Upper lobe of right lung (tissue), 1 donor: ENCODE measurements at regions not wholly inside any gene's neighbourhood (a gene's known extent, or its start where the extent isn't known, plus 50 kb on each side); places are given as distances from the start of the nearest gene placed in this dataset.
A peak's percentile ranks its signal among the peaks of the same experiment; 100 is the strongest.

Experiments
- ATAC-seq: fragments of 200-7000 bp; cut with Tn5 transposase; one replicate; pipeline ENCODE4 v1.9.1; 2020; ENCODE audit warnings: mild to moderate bottlenecking, moderate library complexity
- DNase-seq: peaks from one replicate; pipeline ENCODE4 v3.0.0-alpha.2; 2020
- H3K27ac ChIP-seq: fragments of 200-600 bp; one replicate; pipeline ENCODE4 v1.8.0; 2022
- H3K27me3 ChIP-seq: fragments of 200-600 bp; one replicate; pipeline ENCODE4 v1.8.0; 2022; ENCODE audit warnings: mild to moderate bottlenecking
- H3K36me3 ChIP-seq: fragments of 200-600 bp; one replicate; pipeline ENCODE4 v1.8.0; 2022
- H3K4me1 ChIP-seq: fragments of 200-600 bp; one replicate; pipeline ENCODE4 v1.8.0; 2022
- H3K4me3 ChIP-seq: fragments of 200-600 bp; one replicate; pipeline ENCODE4 v1.8.0; 2022; ENCODE audit warnings: mild to moderate bottlenecking
- H3K9me3 ChIP-seq: fragments of 200-600 bp; one replicate; pipeline ENCODE4 v1.8.0; 2022
- CTCF ChIP-seq: fragments of 200-600 bp; IDR thresholded peaks from one replicate; pipeline ENCODE4 v1.8.0; 2022; ENCODE audit warnings: antibody characterized with exemption
- intact Hi-C: fragments of 100-400 bp; cut with DNase I; formaldehyde crosslinking; loops from one replicate; pipeline ENCODE4 v1.11.0; 2022
- donor health status: DM: no; HTN: yes; CAD: no; lungs with severe emphysema.

GRCh38 chr2:172195836-172196376 lies 93.2 kb upstream of the DLX2 start:
- Histone ChIP-seq H3K27me3 (no peaks in the 10 kb centered on the region), H3K9me3 (peaks cover 10% of the 10 kb centered on the region), H3K36me3 (no peaks in the 10 kb centered on the region), H3K27ac (no peak overlapping the region), H3K4me1 (no peaks in the 10 kb centered on the region), H3K4me3 (no peak overlapping the region)
- TF ChIP-seq CTCF = no peak
- DNase-seq (no peak), ATAC-seq (no peak)
- intact Hi-C loops = no loop called here

GRCh38 chr2:172196768-172197431 lies 94.2 kb upstream of the DLX2 start:
- peak; percentile 83 for ATAC-seq
- H3K27ac ChIP-seq = no peak overlapping the region
- no peak for TF ChIP-seq CTCF

GRCh38 chr2:172198361-172198760 lies 95.7 kb upstream of the DLX2 start:
- Histone ChIP-seq H3K9me3 (peaks cover 9% of the 10 kb centered on the region), H3K4me1 (no peaks in the 10 kb centered on the region), H3K27me3 (no peaks in the 10 kb centered on the region), H3K36me3 (no peaks in the 10 kb centered on the region), H3K27ac (no peak overlapping the region), H3K4me3 (no peak overlapping the region)
- ATAC-seq (no peak), DNase-seq (no peak)
- TF ChIP-seq CTCF = no peak
- intact Hi-C loops = no loop called here

More at GRCh38 chr2:172196768-172197431, 94.2 kb upstream of the DLX2 start:
- Histone ChIP-seq H3K9me3 (peaks cover 10% of the 10 kb centered on the region), H3K4me1 (no peaks in the 10 kb centered on the region), H3K36me3 (no peaks in the 10 kb centered on the region), H3K4me3 (no peak overlapping the region), H3K27me3 (no peaks in the 10 kb centered on the region)
- DNase-seq = peak; percentile 68
- intact Hi-C loops = no loop called here

GRCh38 chr2:172198908-172199307 lies 96.2 kb upstream of the DLX2 start:
- no peak overlapping the region for H3K4me3 ChIP-seq
- H3K9me3 ChIP-seq = peaks cover 6% of the 10 kb centered on the region
- H3K27ac ChIP-seq = no peak overlapping the region
- H3K27me3 ChIP-seq = no peaks in the 10 kb centered on the region
- TF ChIP-seq CTCF = no peak
- no peaks in the 10 kb centered on the region for H3K4me1 ChIP-seq
- intact Hi-C loops = no loop called here
- DNase-seq (no peak), ATAC-seq (no peak)
- no peaks in the 10 kb centered on the region for H3K36me3 ChIP-seq

- H3K9me3 ChIP-seq = peaks cover 6% of the 10 kb centered on the region
- no peaks in the 10 kb centered on the region for H3K4me1 ChIP-seq
- no peak overlapping the region for H3K27ac ChIP-seq
- peak; percentile 61 for ATAC-seq
- H3K27me3 ChIP-seq = no peaks in the 10 kb centered on the region
- H3K36me3 ChIP-seq = no peaks in the 10 kb centered on the region
- intact Hi-C loops = no loop called here
- H3K4me3 ChIP-seq = no peak overlapping the region
- no peak for DNase-seq
- peak; percentile 55 for TF ChIP-seq CTCF
Measured at GRCh38 chr2:172200495-172201085, 97.9 kb upstream of the DLX2 start.
